ENCODE measurements at regions not wholly inside any gene's neighbourhood (a gene's known extent, or its start where the extent isn't known, plus 50 kb on each side); places are given as distances from the start of the nearest gene placed in this dataset.

DNA sequence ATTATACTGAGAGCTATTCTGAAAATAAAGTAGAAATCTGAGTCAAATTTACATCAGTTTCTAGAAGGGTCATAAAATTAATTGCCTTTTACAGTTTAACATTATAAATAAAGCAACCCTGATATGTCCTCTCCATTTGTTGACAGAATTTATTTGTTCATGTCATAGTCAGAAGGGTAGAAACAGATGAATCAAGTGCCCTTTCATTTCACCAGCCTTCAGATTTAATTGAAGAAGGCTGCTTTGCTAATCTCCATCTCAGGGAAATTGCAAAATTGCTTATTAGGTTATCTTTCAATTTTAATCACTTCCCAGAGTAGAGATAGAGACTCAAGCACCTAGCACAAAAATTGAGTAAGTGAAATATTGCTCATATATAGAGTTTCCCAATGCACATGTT is 76.8 kb downstream of the ATXN7L3B start:
- H3K4me3 ChIP-seq (replicated peaks; ENCODE audit: low read depth, low read length) = no peak overlapping the region
- no peak for DNase-seq (ENCODE audit: extremely low read depth, low read depth)
- TF ChIP-seq, protein P1, sequence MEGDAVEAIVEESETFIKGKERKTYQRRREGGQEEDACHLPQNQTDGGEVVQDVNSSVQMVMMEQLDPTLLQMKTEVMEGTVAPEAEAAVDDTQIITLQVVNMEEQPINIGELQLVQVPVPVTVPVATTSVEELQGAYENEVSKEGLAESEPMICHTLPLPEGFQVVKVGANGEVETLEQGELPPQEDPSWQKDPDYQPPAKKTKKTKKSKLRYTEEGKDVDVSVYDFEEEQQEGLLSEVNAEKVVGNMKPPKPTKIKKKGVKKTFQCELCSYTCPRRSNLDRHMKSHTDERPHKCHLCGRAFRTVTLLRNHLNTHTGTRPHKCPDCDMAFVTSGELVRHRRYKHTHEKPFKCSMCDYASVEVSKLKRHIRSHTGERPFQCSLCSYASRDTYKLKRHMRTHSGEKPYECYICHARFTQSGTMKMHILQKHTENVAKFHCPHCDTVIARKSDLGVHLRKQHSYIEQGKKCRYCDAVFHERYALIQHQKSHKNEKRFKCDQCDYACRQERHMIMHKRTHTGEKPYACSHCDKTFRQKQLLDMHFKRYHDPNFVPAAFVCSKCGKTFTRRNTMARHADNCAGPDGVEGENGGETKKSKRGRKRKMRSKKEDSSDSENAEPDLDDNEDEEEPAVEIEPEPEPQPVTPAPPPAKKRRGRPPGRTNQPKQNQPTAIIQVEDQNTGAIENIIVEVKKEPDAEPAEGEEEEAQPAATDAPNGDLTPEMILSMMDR (IDR thresholded peaks at IDR 0.05; ENCODE audit: low read depth, low read length, missing control alignments) = no peak

DNA sequence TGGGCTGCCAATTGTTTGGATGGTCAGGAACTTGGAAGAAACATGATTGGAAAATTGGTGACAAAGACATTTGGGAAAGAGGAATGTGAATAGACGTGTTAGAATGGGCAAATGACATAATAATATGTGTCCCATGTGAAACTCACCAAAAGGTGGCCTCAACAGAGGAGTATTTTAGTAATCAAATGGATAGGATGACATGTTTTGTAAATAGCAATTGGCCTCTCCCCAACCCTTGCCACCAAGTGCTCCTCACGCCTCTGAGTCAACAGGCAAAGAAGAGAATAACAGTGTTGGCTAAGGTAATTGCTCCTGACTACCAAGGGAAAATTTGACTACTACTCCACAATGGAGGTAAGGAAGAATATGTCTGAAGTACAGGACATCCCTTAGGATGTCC is 81.4 kb downstream of the ATXN7L3B start:
- no peak overlapping the region for H3K4me3 ChIP-seq (replicated peaks; ENCODE audit: low read depth, low read length)
- TF ChIP-seq, protein P1 (IDR thresholded peaks at IDR 0.05; ENCODE audit: low read depth, low read length, missing control alignments) = no peak
- no peak for DNase-seq (ENCODE audit: extremely low read depth, low read depth)

DNA sequence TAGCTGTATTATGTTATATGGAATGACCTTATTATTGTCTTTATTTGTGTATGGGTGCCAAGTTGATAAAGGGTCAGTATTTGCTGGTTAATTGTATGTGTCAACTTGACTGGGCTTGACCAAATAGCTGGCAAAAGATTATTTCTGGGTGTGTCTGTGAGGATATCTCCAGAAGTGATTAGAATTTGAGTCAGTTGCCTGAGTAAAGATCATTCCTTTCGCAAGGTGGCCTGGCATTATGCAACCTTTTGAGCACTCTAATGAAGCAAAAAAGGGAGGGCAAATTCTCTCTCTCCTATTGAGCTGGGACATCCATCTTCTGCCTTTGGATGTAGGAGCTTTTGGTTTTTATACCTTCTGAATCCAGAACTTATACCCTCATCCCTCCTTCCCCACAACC is 82.2 kb downstream of the ATXN7L3B start:
- DNase-seq (ENCODE audit: extremely low read depth, low read depth) = no peak
- no peak overlapping the region for H3K4me3 ChIP-seq (replicated peaks; ENCODE audit: low read depth, low read length)
- TF ChIP-seq, protein P1 (IDR thresholded peaks at IDR 0.05; ENCODE audit: low read depth, low read length, missing control alignments) = no peak

DNA sequence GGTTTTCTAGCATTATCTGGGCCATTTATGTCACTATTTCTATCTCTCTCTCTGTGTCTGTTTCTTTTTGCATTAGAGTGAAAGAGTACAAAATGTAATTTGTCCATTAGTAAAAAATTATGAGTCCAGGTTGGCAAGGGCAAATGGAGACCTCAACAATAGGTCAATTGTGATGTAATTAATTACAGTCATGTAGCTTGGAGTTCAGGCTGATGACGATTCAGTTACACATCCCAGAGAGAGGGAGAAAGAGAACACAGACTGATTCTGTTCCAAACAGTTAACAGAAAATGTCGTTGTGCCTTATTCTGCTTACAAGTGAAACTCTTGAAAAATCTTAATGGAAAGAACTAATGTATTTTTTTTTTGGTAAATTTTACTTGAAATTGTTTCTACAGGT is 83.3 kb downstream of the ATXN7L3B start:
- H3K4me3 ChIP-seq (replicated peaks; ENCODE audit: low read depth, low read length) = no peak overlapping the region
- DNase-seq (ENCODE audit: extremely low read depth, low read depth) = no peak
- TF ChIP-seq, protein P1 (IDR thresholded peaks at IDR 0.05; ENCODE audit: low read depth, low read length, missing control alignments) = no peak

DNA sequence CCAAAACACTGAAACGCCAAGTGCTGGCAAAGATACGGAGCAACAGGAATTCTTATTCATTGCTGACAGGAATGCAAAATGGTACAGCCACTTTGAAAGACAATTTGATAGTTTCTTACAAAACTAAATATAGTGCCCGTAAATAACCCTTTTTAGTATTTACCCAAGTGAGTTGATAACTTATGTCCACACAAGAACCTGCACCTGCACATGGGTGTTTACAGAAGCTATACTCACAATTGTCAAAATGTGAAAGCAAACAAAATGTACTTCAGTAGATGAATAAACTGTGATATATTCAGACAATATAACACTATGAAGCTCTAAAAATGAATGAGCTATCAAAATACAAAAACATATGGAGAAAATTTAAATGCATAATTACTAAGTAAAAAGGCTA is 86.6 kb downstream of the ATXN7L3B start:
- no peak overlapping the region for H3K4me3 ChIP-seq (replicated peaks; ENCODE audit: low read depth, low read length)
- TF ChIP-seq, protein P1 (IDR thresholded peaks at IDR 0.05; ENCODE audit: low read depth, low read length, missing control alignments) = no peak
- DNase-seq (ENCODE audit: extremely low read depth, low read depth) = no peak

DNA sequence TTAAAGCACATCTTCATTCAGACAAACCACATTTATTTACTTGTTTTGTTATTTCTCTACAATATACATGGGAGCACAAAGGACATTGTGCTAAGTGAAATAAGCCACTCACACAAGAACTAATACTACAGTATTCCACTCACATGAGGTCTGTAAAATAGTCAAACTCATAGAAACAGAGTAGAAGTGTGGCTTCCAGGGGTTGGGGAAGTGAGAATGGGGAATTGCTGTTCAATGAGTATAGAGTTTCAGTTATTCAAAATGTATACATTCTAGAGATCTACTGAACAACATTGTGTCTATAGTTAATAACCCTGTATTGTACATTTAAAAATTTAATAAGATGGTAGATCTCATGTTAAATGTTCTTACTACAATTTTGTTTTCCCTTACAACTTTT is 88.8 kb downstream of the ATXN7L3B start:
- DNase-seq (ENCODE audit: extremely low read depth, low read depth) = no peak
- TF ChIP-seq, protein P1 (IDR thresholded peaks at IDR 0.05; ENCODE audit: low read depth, low read length, missing control alignments) = no peak
- H3K4me3 ChIP-seq (replicated peaks; ENCODE audit: low read depth, low read length) = no peak overlapping the region

DNA sequence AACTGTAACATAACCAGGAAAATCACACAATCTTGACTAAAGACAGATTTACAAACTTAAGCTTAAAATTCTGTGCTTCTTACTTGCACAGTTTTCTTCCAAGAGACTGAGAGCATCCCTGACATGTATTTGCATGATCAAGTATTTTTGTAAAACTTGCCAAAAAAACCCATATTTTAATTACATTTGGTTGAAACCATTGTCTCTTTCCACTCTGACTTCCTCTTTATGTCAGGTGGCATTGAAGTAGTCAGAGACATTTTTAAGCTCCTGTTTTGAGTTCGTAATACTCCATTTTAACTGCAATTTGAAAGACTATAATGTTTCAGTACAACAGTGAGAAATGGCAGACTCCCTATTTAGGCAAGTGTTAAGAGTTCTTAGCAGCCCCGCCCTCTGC is 103.6 kb downstream of the ATXN7L3B start:
- TF ChIP-seq, protein P1 (IDR thresholded peaks at IDR 0.05; ENCODE audit: low read depth, low read length, missing control alignments) = no peak
- H3K4me3 ChIP-seq (replicated peaks; ENCODE audit: low read depth, low read length) = no peak overlapping the region
- no peak for DNase-seq (ENCODE audit: extremely low read depth, low read depth)
